ENCODE measurements at regions not wholly inside any gene's neighbourhood (a gene's known extent, or its start where the extent isn't known, plus 50 kb on each side); places are given as distances from the start of the nearest gene placed in this dataset.

DNA sequence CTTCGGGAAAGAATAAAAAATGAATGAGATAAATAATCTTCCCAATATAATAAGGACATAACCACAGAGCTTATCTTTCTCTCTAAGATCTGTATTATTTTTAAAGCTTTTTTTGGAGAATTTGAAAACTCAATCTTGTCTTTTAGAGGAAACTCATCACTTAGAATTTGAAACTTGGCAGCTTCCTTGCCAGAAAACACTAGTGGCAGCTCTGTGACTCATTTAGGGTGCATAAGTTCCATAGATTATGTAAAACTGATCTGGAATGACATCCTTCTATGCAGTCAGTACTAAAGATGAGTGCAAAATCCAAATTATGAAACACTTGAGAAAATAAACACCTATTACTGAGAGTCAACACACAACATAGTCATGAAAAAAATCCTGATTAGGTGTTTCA lies 848.0 kb downstream of the DACH1 start:
- no peak for DNase-seq
- Mint-ChIP-seq H3K4me1 (ENCODE audit: low read depth, unreplicated experiment) (peaks cover 2% of the 10 kb centered on the region), H3K27me3 (ENCODE audit: unreplicated experiment) (no peaks in the 10 kb centered on the region), H3K36me3 (ENCODE audit: unreplicated experiment) (no peaks in the 10 kb centered on the region), H3K9me3 (ENCODE audit: unreplicated experiment) (peaks cover 2% of the 10 kb centered on the region), H3K27ac (ENCODE audit: unreplicated experiment) (no peak overlapping the region), H3K4me3 (ENCODE audit: unreplicated experiment) (no peak overlapping the region)
- TF ChIP-seq, protein P1, sequence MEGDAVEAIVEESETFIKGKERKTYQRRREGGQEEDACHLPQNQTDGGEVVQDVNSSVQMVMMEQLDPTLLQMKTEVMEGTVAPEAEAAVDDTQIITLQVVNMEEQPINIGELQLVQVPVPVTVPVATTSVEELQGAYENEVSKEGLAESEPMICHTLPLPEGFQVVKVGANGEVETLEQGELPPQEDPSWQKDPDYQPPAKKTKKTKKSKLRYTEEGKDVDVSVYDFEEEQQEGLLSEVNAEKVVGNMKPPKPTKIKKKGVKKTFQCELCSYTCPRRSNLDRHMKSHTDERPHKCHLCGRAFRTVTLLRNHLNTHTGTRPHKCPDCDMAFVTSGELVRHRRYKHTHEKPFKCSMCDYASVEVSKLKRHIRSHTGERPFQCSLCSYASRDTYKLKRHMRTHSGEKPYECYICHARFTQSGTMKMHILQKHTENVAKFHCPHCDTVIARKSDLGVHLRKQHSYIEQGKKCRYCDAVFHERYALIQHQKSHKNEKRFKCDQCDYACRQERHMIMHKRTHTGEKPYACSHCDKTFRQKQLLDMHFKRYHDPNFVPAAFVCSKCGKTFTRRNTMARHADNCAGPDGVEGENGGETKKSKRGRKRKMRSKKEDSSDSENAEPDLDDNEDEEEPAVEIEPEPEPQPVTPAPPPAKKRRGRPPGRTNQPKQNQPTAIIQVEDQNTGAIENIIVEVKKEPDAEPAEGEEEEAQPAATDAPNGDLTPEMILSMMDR (IDR thresholded peaks at IDR 0.05; ENCODE audit: partially characterized antibody, unreplicated experiment) = no peak

DNA sequence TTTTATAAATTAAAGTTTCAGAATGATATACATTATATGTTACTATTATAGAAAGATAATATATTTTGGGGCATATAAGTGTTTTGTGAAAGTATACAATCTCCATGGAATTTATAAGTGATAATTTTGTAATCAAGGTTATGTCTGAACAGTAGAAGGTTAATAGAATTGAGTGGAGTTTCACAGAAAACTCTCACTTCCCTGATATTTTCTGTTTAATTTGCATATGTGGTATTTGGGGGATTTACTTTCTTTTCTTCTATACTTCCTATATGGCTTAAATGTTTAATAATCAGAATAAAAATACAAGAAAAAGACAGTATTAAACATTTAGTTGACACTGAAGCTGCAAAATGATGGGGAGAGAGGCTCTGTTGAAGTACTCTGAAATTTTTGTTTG lies 848.5 kb downstream of the DACH1 start:
- no peak for DNase-seq
- H3K36me3 Mint-ChIP-seq (ENCODE audit: unreplicated experiment) = no peaks in the 10 kb centered on the region
- H3K27ac Mint-ChIP-seq (ENCODE audit: unreplicated experiment) = no peak overlapping the region
- no peaks in the 10 kb centered on the region for H3K27me3 Mint-ChIP-seq (ENCODE audit: unreplicated experiment)
- peaks cover 2% of the 10 kb centered on the region for H3K4me1 Mint-ChIP-seq (ENCODE audit: low read depth, unreplicated experiment)
- TF ChIP-seq, protein P1 (IDR thresholded peaks at IDR 0.05; ENCODE audit: partially characterized antibody, unreplicated experiment) = no peak
- H3K4me3 Mint-ChIP-seq (ENCODE audit: unreplicated experiment) = no peak overlapping the region
- peaks cover 2% of the 10 kb centered on the region for H3K9me3 Mint-ChIP-seq (ENCODE audit: unreplicated experiment)

DNA sequence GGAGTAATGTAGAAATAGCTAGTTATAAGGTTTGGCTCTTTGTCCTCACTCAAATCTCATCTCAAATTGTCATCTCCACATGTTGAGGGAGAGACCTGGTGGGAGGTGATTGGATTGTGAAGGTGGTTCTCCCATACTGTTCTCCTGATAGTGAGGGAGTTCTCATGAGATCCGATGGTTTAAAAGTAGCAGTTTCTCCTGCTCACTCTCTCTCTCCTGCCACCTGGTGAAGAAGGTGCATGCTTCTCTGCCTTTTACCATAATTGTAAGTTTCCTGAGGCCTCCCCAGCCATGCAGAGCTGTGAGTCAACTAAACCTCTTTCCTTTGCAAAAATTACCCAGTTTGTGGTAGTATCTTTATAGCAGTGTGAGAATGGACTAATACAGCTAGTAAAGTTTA lies 849.4 kb downstream of the DACH1 start:
- H3K4me3 Mint-ChIP-seq (ENCODE audit: unreplicated experiment) = no peak overlapping the region
- no peak overlapping the region for H3K27ac Mint-ChIP-seq (ENCODE audit: unreplicated experiment)
- H3K4me1 Mint-ChIP-seq (ENCODE audit: low read depth, unreplicated experiment) = peaks cover 2% of the 10 kb centered on the region
- peaks cover 2% of the 10 kb centered on the region for H3K9me3 Mint-ChIP-seq (ENCODE audit: unreplicated experiment)
- no peaks in the 10 kb centered on the region for H3K27me3 Mint-ChIP-seq (ENCODE audit: unreplicated experiment)
- TF ChIP-seq, protein P1 (IDR thresholded peaks at IDR 0.05; ENCODE audit: partially characterized antibody, unreplicated experiment) = no peak
- no peak for DNase-seq
- no peaks in the 10 kb centered on the region for H3K36me3 Mint-ChIP-seq (ENCODE audit: unreplicated experiment)

DNA sequence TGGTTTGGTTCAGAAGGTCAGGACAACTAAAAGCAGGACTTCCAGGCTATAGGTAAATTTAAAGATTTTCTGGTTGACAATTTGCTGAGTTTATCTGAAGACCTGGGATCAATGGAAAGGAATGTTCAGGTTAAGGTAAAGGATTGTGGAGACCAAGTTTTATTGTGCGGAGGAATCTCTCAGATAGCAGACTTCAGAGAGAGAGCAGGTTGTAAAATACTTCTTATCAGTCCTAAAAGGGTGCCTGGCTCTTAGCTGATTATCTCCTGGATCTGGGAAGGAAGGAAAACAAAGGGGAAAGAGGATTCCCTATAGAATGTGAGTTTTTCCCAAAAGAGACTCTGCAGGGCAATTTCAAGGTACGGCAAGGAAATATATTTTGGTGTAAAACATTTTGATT lies 851.5 kb downstream of the DACH1 start:
- H3K27ac Mint-ChIP-seq (ENCODE audit: unreplicated experiment) = no peak overlapping the region
- TF ChIP-seq, protein P1 (IDR thresholded peaks at IDR 0.05; ENCODE audit: partially characterized antibody, unreplicated experiment) = no peak
- no peak for DNase-seq
- no peaks in the 10 kb centered on the region for H3K36me3 Mint-ChIP-seq (ENCODE audit: unreplicated experiment)
- peaks cover 2% of the 10 kb centered on the region for H3K9me3 Mint-ChIP-seq (ENCODE audit: unreplicated experiment)
- peaks cover 2% of the 10 kb centered on the region for H3K27me3 Mint-ChIP-seq (ENCODE audit: unreplicated experiment)
- no peaks in the 10 kb centered on the region for H3K4me1 Mint-ChIP-seq (ENCODE audit: low read depth, unreplicated experiment)
- no peak overlapping the region for H3K4me3 Mint-ChIP-seq (ENCODE audit: unreplicated experiment)

DNA sequence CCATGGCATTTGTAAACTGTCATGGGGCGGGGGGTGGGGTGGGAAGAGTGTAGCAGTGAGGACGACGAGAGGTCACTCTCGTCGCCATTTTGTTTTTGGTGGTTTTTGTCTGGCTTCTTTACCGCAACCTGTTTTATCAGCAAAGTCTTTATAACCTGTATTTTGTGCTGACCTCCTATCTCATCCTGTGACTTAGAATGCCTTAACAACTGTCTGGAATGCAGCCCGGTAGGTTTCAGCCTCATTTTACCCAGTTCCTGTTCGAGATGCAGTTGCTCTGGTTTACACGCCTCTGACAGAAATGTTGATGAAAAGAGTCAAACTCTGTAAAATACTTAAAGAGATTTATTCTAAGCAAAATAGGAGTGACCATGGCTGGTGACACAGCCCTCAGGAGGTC lies 852.0 kb downstream of the DACH1 start:
- no peaks in the 10 kb centered on the region for H3K4me1 Mint-ChIP-seq (ENCODE audit: low read depth, unreplicated experiment)
- H3K27me3 Mint-ChIP-seq (ENCODE audit: unreplicated experiment) = peaks cover 2% of the 10 kb centered on the region
- TF ChIP-seq, protein P1 (IDR thresholded peaks at IDR 0.05; ENCODE audit: partially characterized antibody, unreplicated experiment) = no peak
- no peaks in the 10 kb centered on the region for H3K36me3 Mint-ChIP-seq (ENCODE audit: unreplicated experiment)
- no peak overlapping the region for H3K27ac Mint-ChIP-seq (ENCODE audit: unreplicated experiment)
- peaks cover 2% of the 10 kb centered on the region for H3K9me3 Mint-ChIP-seq (ENCODE audit: unreplicated experiment)
- no peak for DNase-seq
- no peak overlapping the region for H3K4me3 Mint-ChIP-seq (ENCODE audit: unreplicated experiment)
